ENCODE measurements at regions not wholly inside any gene's neighbourhood (a gene's known extent, or its start where the extent isn't known, plus 50 kb on each side); places are given as distances from the start of the nearest gene placed in this dataset.

DNA sequence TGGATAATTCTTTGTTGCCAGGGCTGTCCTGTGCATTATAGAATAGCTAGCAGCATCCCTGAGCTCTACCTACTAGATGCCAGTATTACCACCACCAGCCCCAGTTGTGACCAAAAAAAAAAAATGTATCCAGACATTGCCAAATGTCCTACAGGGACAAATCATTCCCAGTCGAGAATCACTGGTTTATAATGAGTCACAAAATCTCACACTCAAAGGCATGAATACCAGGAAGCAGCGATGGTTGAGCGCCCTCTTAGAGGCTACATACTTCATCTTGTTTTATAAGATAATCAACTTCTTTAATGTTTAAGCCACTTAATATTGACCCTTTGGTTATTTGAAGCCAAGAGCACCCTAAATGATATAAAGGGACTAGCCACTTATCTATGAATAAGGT, 297.3 kb downstream of the DHX15 start:
- no peak for DNase-seq (ENCODE audit: low read depth in 2 of 2)

GRCh38 chr4:24285759-24286158, 298.6 kb downstream of the DHX15 start:
- DNase-seq (ENCODE audit: low read depth in 2 of 2) = no peak

GRCh38 chr4:24282446-24282845, 301.9 kb downstream of the DHX15 start:
- no peak for DNase-seq (ENCODE audit: low read depth in 2 of 2)

DNA sequence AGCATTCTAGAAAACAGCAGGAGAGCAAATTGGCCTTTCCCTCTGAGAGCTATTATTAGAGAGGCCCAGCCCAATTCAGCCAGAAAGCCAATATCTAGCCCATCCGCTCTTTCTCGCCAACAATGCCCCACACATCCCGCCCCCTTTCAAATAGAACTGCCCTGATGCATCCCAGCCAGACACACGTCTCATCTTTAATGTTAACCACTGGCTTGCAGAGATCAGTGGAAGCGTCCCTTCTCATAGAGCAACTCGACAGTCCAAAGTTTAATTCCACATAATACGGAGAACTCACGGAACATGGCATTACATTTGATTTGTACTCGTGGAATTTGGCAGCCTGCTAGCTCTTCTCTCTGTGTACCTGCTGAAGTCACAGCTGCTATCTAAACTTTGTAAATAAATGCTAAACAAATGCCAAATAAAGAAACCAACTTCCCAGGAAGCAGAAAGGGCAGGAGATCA, 304.4 kb downstream of the DHX15 start:
- DNase-seq (ENCODE audit: low read depth in 2 of 2) = no peak

DNA sequence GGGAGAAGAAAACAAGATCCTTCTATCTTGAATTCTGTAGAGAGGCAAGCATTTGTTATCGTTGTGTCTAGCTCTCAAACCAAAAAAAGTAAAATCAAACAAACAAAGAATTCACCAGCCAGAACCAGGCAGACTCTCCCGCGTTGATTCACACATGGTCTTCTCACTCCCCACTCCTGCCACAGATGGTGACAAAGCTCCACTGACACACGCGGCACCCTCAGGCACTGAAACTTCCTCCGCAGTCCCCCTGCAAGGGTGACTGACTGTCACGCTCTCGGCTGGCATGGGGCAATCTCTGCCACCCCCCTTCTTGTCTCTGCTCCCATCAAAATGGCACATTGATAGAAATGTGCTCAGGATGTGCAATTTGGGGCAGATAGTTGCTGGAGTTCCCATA, 304.9 kb downstream of the DHX15 start:
- DNase-seq (ENCODE audit: low read depth in 2 of 2) = no peak

DNA sequence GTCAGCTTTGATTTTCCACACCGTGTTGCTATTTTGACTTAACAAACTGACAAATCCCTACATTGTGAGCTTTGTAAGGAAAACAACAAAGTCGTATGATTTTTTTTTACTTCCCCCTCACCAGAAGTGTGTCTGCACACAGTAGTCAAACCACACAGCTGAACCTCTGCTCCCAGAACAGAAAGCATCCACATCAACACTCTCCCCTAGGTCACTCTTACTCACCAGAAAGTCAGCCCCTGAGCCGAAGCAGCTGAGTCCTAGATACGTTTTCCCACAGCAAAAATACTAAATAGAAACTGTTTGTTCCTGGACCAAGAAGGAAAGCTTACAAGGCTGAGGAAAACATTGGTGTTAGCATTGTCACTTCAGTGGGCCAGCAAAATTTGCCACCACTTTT, 305.7 kb downstream of the DHX15 start:
- DNase-seq (ENCODE audit: low read depth in 2 of 2) = no peak

- DNase-seq (ENCODE audit: low read depth in 2 of 2) = no peak
These were observed 309.9 kb downstream of the DHX15 start for GRCh38 chr4:24274381-24274941.

DNA sequence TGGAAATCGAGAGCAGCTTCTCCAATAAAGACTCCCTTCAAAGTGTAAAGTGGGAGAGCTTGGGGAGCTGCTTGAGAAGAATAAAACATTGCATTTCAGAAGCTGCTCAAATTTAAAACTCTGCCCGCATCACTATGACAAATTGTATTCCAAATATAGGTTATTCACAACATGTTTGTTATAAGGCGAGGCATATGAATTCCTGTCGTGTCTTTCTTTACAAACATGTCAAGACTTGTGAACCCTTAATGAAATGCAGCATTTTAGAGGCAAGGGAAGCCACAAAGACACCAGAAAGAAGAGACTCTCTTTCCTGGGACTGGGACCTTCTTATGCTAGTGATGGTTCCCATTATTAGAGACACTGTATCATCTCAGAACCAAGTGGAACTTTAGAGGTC, 311.2 kb downstream of the DHX15 start:
- DNase-seq (ENCODE audit: low read depth in 2 of 2) = no peak

GRCh38 chr4:24266951-24267722, 317.2 kb downstream of the DHX15 start:
- DNase-seq (ENCODE audit: low read depth in 2 of 2) = no peak

DNA sequence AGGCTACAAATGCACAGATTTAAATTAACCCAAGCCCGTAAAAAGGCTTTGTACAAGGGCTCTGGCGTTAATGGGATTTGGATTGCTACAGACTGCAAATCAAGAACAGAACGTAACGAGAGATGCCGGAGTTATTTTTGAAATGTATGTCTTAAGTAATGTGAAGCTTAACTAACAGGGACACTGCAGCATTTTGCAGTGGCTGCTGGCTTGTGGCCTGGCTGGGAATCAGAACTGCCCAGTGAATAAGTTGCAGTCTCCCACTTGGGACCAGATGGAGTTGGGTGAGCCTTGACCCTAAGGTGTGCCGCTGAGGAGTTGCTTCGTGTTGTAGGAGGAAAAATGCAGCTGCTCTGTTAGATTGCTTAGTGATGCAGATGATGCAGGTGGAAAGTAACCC, 318.4 kb downstream of the DHX15 start:
- no peak for DNase-seq (ENCODE audit: low read depth in 2 of 2)

- DNase-seq (ENCODE audit: low read depth in 2 of 2) = no peak
These were observed 321.7 kb downstream of the DHX15 start for GRCh38 chr4:24262616-24263015.

DNA sequence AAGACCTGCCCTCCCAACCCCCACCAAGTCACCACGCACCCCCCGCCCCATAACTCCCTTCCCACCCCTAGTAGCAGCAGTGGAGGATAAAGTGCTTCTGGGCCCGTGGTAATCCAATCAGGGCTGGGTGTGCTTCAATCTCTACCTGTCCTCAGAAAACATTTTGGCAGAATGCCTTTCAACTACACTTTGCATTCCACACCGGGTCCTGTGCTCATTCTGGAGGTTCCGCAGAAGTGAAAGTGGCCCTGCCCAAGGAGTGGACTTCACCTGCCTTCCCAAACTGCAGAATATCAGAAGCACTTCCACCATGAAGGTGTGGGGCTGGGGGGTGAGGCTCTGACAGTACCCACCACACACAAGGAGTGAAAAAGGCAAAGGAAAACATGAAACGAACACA, 322.3 kb downstream of the DHX15 start:
- no peak for DNase-seq (ENCODE audit: low read depth in 2 of 2)

GRCh38 chr4:24260923-24261564, 323.3 kb downstream of the DHX15 start:
- DNase-seq (ENCODE audit: low read depth in 2 of 2) = no peak

DNA sequence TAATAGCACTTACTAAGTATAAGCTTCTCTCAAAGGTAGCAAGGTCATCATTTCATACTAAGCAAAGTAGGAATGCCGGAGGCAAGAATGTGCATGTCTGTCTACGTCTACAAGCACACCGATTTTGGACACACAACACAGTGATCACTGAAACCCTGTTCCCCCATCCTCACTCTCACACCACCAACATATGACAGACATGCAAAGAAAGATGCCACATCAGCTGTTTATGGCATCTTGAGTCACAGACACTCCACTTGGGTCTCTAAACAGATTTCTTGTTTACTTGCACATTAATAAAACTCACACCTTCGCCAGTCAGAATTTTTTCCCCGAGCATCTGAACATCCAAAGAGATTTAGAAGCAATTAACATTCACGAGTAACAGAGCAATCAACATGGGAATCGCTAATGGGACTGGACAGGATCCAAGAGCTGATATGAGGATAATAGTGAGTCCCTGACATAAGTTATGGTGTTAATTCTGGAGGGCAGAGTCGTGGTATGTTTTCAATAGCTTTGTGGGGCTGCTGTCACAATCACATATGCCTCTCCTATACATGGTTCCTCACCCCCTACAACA, 324.1 kb downstream of the DHX15 start:
- no peak for DNase-seq (ENCODE audit: low read depth in 2 of 2)

DNA sequence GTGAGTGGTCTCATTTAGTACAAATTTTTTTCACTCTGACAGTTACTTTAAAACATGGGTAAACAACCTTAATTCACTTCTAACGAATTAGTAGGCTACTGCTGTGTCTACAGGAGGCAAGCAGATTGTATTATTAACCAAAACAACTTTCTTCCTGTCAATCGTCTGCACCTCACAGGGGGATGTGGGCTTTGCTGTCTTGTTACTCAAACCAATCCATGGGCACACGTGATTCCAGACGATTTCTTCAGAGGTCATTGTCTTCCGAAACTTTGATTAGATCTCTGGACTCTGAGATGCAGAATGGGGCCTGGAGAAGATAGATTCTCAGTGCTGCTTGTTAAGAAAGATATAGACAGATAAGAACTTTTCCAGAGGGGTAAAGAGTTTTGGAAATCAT, 327.8 kb downstream of the DHX15 start:
- no peak for DNase-seq (ENCODE audit: low read depth in 2 of 2)

DNA sequence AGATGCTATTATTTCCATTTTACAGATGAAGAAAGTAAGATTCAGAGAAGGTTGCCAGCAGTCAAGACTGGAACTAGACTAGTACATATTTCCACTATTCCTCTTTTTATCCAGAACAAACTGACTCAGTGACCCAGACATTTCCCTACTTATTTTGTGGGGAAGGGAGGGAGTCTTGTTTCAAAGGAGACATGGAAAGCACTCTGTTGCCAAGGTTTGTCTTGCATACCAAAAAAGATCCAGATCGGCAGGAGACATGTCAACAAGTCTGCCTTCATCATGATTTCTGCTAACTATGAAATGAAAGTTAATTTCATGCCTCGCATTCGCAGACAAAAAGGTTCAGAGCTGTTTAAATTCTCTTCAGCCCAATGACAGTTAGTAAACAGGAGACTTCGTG, 328.3 kb downstream of the DHX15 start:
- DNase-seq (ENCODE audit: low read depth in 2 of 2) = no peak

DNA sequence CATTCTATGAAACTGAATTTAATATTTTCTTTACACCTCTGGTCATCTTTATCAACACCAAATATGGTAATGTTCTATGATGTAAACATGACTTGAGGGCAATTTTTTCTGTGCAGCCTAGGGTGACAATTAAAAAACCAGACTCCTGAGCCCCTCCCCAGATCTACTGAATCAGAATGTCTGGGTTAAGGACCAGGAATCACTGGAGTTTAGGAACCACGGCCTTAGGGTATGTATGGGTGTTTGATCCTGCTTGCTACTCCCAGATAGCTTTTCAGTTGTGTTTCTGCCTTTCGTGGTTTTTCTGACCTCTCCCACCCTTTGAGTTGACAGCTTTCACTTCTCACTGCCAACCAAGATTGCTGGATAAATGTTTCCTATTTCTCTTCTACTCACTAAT, 332.2 kb downstream of the DHX15 start:
- DNase-seq (ENCODE audit: low read depth in 2 of 2) = no peak

GRCh38 chr4:24251589-24251988, 332.8 kb downstream of the DHX15 start:
- DNase-seq (ENCODE audit: low read depth in 2 of 2) = no peak

- no peak for DNase-seq (ENCODE audit: low read depth in 2 of 2)
These were observed 334.4 kb downstream of the DHX15 start for GRCh38 chr4:24249972-24250371.

DNA sequence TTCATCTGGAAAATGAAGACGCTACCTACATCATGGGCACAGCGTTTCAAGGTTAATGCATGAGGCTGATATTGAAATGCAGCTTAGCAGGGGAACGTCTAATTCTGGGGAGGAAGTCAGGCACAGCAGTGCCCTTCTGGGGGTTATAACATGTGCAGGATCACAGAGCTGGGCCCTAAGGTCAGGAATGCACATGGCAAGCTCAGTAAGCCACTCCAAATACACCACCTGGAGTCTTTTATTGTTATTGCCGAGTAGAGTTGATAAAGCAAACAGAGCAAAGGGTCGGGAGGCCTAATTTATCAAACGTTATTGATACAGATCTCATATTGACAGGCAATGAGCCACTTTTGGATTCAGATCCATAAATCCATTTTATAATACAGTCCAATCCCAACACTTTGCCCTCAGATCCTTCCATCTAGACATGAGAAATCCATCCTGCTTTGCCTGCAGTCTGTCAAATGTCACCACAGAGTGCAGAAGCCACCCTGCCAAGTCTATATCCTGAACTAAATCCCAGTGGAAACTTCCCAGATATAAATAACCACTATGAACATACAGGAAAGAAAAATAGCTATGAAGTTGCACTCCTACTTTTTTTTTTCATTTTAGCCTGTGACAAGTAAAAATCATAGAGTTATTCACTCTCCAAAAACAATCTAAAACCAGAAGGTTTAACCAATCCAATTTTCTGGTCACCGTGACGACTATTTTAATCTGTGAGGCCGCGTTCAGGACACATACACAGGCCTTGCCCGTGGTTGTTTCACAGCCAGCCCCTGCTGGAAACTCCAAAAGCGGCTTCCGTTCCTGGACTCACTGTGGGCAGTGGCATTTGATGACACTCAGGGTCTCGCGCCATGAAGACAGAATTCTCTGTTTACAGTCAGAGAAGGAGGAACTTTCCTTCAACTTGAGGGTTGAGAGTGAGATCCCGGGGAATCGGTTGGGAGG, 335.4 kb downstream of the DHX15 start:
- DNase-seq (ENCODE audit: low read depth in 2 of 2) = no peak

GRCh38 chr4:24245491-24245820, 338.9 kb downstream of the DHX15 start:
- no peak for DNase-seq (ENCODE audit: low read depth in 2 of 2)
